KBM-7 (cell line): ENCODE measurements at regions not wholly inside any gene's neighbourhood (a gene's known extent, or its start where the extent isn't known, plus 50 kb on each side); places are given as distances from the start of the nearest gene placed in this dataset.
"Not testable (repeated sequence)": the region's sequence is repeated elsewhere in the genome, so short reads cannot be mapped to it uniquely, and the experiment has no call there.

Experiments used
- DNase-seq: peaks from one replicate; pipeline ENCODE4 v3.0.0-alpha.2; 2015
- in situ Hi-C: fragments of 300-500 bp; cut with MboI; formaldehyde crosslinking; loops from 2 replicates; pipeline ENCODE4 v1.14.3; 2020; ENCODE audit warnings: low sequenced_read_pairs, low pct_unique_long_range_greater_than_20kb, mixed read lengths

DNA sequence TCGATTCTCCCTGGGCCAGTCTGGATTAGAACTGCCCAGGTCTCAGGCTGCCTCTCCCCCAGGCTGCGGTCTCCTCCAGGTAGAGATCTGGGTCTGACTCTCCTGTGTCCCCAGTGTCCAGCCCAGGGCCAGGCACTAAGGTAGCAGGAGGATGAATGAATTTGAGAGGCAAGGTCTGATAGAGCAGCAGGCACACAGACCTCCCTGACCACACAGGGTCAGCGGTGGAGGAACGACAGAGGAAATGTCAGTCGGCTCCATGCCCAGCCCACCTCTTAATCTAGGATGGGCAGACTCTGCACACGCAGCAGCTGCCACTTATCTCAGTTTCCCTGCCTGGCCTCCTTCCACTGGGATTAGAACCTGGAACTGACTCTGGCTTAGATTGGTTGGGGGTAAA, 272.7 kb upstream of the MVB12B start:
- in situ Hi-C loops: no loop called here
- DNase-seq: no peak

DNA sequence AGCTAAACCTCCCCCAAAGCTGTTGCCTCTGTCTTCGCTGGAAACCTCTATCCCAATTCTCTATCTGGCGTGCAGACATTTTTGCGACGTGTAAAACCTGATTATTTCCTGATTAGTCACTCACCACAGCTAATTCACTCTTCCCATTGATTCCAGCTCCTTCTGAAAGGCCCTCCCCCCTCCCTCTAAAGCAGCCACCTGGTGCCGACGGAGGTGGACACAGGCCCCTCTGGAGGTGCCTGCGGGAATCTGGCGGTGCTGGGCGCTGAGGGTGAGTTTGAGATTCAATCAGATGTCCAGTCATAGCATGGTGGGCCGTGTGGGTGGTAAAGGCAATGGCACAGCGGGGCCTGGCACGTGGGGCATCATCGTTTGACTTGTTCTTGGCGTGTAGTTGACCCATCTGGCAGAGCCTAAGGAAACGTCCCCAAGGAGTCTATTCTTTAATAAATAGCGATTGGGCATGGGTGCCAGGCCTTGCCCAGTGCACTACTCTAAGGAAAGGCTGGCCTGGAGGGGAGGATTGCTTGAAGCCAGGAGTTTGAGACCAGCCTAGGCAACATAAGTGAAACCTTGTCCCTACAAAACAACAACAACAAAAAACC, 271.1 kb upstream of the MVB12B start:
- in situ Hi-C loops: no loop called here
- DNase-seq: no peak

DNA sequence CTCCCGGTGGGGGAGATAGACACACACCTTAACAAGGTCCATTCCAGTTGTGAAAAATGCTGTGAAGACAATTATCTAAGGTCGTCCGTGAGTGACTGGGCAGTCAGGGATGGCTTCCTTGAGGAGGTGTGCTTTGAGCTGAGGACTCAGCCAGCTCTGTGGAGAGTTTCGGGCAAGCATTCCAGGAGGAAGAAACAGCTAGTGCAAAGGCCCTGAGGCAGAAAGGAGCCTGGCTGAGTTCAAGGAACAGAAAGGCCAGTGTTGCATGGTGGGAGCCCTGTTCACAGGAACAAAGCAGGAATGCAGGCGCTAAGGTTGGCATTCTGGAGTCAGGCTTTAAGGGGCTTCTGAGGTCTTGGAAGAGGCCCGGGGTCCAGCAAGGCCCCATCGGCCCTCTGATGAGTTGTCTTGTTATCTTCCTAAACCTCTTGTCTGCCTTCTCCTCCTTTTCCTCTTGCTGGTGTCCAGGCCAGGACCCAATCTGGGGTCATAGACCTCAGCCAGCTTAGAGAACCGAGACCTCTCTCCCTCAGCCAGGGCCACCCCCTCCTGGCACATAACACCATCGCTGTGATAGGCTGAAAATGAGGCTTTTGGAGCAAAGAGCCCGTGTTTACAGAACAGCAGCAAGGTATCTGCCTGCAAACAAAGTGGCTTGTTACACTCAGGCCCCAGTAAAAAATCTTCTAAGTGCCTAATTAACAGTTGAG, 270.2 kb upstream of the MVB12B start:
- no peak for DNase-seq
- in situ Hi-C loops: no loop called here

DNA sequence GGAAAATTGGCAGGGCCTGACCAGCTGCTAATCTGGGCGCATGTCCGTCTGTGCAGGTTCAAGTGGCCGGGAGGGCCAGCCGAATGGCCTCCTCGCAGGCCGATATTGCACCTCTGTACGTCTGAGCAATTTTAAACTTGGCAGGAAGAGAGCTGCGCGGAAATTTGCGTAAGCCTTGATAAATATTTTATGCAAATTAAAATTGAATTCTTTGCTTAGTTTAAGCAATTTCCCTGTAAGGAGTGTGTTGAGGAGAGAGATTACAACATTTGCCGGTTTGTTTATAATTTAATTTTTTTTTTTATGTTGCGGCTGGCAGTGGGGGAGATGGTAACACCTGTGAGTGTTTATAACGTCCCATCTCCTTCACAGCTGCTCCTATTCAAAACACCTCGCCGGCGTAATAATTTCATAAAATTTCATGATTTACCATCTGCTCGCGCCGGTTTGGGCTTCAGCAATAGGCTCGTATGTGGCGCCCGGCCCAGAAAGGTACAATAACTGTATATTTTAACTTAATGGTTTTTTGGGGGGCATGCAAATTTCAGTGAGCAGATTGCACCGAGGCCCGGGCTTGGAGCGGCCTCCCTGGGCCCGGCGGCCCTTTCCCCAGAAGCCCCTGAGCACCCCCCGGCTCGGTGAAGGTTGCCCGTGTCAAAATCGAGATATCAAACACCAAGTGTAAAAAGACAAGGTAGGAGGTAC, 269.4 kb upstream of the MVB12B start:
- DNase-seq: no peak
- in situ Hi-C loops: no loop called here

DNA sequence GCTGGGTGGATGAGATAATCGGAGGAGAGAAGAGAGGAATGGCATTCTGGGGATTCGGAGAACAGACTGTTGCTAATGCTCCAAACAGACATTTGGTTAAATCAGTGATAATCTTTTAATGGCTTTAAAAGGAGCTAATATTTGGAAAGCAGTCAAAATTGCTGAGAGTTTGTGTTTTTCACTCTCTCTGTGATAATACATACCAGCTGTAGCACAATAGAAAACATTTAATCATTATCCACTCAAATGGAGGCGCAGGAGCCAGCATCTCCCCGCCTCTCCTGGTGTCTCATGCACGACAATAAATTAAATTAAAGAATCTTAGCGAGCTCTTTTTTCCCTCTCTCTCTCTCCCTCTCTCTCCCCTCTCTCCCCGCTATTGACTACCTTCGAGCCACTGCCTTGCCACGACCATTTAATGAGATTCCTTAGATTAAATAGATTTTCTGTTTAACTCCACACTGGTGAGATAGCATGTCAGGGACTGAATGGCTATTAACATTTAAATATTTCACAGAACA, 268.6 kb upstream of the MVB12B start:
- in situ Hi-C loops: no loop called here

DNA sequence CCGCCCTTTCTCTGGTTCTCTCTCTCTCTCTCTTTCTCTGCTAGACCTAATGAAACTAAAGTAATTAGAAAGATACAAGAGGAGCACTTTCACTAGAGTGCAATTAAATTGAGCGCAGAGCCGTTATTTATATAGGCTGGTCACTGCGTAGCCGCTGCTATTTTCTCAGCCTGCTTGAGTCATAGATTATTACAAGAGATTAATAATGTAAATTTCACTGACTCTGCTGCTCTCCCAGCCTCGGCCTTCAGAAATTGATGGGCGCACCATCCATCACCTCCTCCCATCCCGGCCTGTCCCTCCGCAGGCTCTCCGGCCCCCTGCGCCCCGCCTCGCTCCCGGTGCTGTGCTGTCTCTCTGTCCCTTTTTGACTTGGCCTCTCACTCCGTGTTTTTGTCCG, 268.0 kb upstream of the MVB12B start:
- DNase-seq: no peak
- in situ Hi-C loops: no loop called here

More for the DNA sequence above, 268.6 kb upstream of the MVB12B start:
- no peak for DNase-seq

DNA sequence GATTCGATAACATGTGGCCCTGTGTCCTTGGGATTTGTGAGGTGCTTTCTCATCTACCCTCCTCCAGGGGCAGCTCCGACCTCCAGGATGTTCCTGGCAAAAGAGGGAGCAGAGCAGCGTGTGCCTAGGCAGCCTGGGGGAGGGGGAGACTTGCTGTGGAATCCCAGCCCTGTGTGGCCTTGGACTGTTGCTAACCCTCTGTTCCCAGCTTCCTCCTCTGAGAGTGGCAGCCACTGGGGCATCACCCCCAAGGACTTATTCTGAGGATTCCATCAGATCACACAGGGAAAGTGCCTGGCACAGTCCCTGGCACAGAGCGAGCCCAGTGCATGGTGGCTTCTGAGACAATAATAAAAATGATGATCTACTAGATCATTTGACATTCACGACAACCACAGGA, 265.1 kb upstream of the MVB12B start:
- in situ Hi-C loops: no loop called here
- no peak for DNase-seq

DNA sequence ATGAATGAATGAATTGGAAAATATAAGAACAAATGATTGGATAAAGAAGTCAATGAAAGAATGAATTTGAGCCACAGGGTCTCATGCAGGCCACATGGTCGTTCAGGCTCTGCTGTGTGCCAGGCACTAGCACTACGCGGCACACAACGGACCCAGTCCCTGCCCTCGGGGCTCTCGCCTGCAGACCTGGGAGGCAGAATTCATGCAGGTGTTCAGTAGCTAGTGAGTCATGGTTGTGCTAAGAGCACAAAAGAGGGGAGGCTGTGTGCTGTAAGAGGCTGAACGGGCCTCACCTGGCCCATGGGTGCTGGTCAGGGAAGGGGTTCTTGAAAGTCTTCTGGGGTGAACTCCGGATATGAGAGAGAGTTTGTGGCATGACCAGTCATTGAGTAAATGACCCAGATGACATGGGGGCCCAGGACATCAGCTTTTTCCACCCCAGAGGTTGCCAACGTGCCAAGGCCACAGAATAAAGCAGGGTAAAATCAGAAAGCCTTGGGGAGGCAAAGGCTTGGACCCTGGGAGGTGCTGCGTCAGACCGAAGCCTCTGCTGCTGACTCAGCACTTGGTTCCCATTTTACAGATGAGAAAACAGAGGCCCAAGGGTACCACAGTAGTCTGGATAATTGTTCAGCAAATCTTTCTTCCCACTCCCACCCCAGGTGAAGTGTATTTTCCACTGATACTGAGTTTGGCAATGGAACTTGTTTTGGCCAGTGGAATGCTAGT, 264.3 kb upstream of the MVB12B start:
- no peak for DNase-seq
- in situ Hi-C loops: no loop called here

DNA sequence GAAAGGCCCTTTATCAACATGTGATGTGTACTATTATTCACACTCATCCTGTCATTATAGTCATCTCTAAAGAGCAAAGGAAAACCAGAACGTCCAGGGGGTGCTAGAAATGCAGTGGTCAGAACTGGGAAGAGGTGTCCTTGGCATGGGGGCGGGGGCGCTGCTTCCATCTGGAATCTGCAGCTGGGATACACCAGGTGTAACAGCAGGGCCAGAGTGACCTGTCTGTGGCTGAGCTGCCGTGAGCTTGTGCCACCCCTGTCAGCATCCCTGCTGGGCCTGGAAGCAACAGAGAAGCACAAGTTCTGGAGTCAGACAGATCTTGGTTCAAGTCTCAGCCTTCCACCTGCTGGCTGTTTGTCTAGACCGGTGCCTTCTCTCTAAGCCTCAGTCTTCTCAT, 263.3 kb upstream of the MVB12B start:
- DNase-seq: no peak
- in situ Hi-C loops: no loop called here

DNA sequence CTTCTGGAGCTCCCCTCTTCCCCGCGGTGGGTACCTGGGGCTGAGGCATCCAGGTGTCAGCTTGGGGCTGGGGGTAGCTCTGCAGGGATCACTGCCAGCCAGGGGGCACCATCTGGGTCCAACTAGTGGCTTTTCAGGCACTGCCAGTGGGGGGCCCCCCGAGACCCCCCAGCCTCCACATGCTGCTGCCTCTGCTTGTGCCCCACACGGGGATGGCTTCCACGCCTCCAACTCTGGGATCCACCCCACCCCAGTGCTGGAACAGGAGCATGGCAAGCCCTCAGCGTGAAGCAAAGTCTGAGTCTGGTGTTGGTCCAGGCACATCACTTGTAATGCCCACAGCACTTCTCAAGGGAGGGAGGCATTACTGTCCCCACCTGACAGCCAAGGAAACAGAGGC, 260.5 kb upstream of the MVB12B start:
- DNase-seq: no peak
- in situ Hi-C loops: no loop called here

DNA sequence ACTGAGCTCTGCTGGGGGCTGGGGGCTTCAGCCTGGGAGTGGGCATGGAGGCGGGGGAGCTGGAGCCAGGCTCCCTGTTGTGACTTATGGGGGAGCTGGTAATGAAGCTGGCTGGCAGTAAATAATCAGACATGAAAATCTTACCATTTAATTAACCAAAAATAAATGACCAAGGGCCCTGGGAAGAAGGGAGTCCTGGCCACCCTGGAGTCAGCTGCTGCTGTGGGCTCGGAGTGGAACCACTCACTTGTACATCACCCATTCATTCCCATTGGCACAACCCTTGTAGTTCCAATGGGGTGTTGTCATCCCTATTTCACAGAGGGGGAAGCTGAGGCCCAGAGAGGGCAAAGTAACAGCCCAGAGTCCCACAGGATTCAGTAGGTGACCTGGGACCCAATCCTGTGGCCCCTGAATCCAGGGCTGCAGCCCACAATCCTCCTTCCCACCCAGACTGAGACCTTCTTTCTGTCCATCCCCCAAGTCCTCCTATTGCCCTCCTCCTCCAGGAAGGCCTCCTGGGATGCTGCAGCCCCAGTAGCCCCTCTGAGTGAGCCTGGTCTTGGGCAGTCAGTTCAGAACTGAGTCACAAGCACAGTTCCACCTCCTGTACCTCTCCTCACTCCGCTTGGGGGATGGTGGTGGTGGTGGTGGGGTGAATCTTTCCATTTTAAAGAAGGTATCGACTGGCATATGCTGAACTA, 259.4 kb upstream of the MVB12B start:
- in situ Hi-C loops: no loop called here
- no peak for DNase-seq

DNA sequence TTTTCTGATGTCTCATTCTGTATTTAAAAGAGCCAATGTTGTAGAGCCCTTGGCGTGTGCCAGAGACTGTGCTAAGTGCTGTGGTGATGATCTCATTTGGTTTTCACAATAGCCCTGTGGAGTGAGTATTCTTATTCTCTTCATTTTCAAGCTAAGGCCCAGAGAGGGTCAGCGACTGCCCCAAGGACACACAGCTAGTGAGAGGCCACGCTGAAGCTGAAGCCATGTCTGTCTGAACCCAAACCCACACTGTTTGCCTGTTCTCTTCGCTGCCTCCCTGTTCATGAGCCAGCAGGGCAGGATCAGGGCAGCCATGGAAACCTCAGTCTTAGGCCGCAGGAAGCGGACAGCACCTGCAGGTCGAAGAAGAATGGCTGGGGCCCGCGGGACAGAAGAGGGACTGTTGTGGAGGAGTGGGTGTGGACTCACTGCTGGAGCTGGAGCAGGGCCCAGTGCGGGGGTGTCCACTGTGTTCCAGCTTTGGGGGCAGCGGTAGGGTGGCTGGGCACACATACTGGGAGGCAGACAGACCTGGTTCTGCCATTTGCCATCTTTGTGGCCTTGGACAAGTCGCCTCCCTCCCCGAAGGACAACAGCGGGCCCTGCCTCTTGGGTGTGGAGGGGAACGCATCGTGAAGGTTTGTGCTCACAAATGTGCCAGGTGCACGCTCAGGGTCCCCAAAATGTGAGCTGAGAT, 257.9 kb upstream of the MVB12B start:
- no peak for DNase-seq
- in situ Hi-C loops: no loop called here

DNA sequence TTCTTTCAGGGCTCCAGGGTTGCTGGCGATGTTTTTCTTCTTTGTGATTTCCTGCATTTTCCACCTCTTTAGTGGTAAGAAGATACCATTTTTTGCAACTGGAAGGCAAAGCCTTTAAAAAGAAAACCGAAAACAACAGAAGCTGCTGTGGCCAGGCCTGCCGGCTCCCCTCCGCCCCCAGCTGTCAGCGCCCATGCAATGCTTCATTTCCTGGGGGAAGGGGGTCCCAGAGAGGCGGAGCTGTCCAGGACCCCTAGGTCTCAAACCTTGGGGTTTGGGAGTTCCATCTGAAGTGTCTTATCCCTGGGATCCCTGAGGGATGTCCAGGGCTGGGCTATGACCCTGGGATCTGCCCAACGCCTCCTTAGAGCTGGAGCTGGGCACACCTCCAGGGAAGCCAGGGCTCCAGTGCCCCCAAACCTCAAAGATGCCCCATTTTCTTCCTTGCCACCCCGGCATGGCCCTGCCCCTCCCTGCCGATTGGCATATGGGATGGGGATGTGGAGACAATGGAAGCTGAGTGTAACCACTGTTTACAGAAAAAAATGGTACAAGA, 257.2 kb upstream of the MVB12B start:
- DNase-seq: no peak
- in situ Hi-C loops: no loop called here

DNA sequence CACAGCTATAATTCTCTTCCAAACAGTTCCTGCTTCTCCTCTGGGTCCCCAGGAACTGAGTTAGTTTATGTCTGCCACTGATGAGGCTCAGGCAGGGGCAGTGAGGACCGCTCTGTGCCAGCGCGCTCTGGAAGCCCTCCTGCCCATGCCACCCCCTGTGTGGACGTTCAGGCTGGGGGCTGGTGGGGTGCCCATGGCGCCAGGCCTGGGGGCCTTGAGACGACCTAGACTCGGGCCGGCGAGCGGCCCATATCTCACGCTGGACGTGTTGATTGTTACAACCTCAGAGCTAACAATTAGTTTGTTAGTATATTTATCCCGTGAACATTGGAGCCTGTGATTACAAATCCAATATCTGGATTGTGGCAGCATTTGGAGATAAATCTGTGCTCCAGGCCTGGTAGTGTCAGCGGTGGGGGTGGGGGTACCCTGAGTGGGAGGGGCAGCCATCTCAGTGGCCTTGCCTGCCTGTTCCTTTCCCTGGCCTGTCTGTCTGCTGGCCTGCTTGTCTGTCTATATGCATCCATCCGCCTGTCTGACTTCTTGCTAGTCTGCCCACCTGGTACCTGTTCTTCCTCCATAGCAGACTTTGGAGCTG, 256.5 kb upstream of the MVB12B start:
- DNase-seq: no peak
- in situ Hi-C loops: no loop called here

DNA sequence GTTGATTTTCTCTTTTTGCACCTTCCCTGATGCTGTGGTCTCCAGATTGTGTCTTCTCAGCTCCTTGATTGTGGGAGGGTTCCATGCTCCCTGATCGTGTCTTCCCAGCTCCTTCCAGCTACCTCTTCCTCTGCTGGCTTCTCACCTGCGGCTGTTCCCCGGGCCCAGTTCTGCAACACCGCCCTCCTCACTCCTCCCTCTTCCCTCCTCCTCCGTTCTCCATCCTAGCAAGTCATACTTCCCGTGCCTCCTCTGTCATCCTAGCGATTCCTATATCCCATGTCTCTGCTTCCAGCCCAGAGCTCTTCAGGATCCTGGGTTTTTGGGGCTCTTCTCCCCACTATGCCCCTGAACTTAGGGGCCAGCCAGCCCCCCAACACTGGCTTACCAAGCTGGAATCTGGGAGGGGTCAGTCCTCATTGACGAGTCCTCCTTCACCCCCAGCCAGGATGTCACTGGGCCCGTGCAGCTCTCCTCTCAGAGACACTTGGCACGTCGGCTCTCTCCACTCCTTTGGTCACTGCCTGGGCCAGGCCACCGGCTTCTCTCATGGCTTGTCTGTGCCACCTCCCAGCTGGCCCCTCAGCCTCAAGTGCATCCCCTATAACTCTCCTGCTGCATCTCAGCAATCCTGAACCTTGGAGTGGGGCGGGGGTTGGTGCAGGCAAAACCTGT, 255.4 kb upstream of the MVB12B start:
- in situ Hi-C loops: no loop called here
- no peak for DNase-seq

DNA sequence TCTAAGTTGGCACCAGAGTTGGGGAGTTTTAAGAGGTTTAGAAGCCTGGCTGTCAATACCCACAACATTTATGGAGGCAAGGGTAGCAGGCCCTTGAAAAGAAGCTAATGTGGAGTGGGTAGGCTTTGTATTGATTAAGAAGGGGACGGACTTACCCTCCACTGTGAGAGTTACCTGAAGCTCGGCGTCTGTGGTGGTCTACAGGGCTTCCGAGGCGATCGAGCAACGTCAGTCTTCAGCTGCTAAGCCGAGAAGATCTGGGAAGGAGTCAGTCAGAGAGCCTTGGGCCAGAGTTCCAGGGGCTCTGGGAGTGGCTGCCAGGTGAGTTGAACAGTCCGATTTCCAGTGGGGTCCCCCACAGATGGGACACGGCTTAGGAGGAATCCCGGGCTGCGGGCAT, 249.0 kb upstream of the MVB12B start:
- DNase-seq, in situ Hi-C loops: not testable (repeated sequence)

DNA sequence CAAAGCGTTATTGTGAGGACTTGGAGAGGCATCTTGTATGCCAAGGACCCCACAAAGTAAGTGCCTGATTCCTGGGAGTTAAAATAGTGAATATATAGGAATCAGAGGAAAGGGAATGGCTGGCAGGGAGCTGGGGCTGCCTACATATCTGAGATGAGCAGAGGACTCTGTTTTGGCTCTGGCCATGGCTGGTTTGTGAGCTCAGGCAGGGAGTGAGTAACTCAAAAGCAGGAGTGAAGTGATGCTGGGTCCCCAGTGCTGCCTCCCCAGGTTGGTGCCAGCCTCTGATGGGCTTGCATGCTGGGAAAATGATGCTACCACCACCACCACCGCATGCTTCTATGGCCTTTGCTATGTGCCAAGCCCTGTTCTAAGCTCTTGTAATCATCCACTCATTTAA, 246.0 kb upstream of the MVB12B start:
- DNase-seq: no peak
- in situ Hi-C loops: no loop called here
